PC-9 (cell line): ENCODE measurements at regions not wholly inside any gene's neighbourhood (a gene's known extent, or its start where the extent isn't known, plus 50 kb on each side); places are given as distances from the start of the nearest gene placed in this dataset.

Experiments used
- BruUV-seq: library from RNA; stranded (reverse); fragments of 400-500 nt; replicated peaks from 2 replicates; lab custom pipeline; 2021; lab: Mats Ljungman, UMichigan
- CTCF ChIA-PET: fragments of 300-600 bp; sonication (Branson Sonifier 250); formaldehyde crosslinking; loops from one replicate; lab custom pipeline; 2022; ENCODE audit warnings: antibody characterized with exemption; lab: Charles Lee
- POLR2A ChIA-PET: fragments of 300-600 bp; sonication (Branson Sonifier 250); formaldehyde crosslinking; loops from one replicate; lab custom pipeline; 2022; ENCODE audit warnings: antibody characterized with exemption; ENCODE audit not compliant: unreplicated experiment; lab: Charles Lee
- DNase-seq, 2 experiments: peaks; one replicate each; pipeline versions ENCODE4 v3.0.0 to v3.0.0-alpha.2; 2015 to 2022; ENCODE audit warnings: mixed read lengths in 1 of 2
- H2AFZ ChIP-seq: fragments of 200-600 bp; sonication (generic); 2 replicates; pipeline ENCODE4 v1.8.1; 2017; ENCODE audit warnings: antibody characterized with exemption
- H3F3A ChIP-seq: fragments of 200-600 bp; sonication (generic); 2 replicates; pipeline ENCODE4 v1.8.1; 2017; ENCODE audit warnings: antibody characterized with exemption, mild to moderate bottlenecking, low read depth; ENCODE audit not compliant: insufficient read depth
- H3K27ac ChIP-seq: fragments of 200-600 bp; sonication (generic); 2 replicates; pipeline ENCODE4 v1.6.1; 2016; ENCODE audit warnings: mixed run types
- H3K27me3 ChIP-seq: fragments of 200-600 bp; sonication (generic); 2 replicates; pipeline ENCODE4 v1.6.1; 2016; ENCODE audit warnings: low read depth, mixed run types; ENCODE audit not compliant: insufficient read depth
- H3K36me3 ChIP-seq: fragments of 200-600 bp; sonication (generic); 2 replicates; pipeline ENCODE4 v1.6.1; 2016; ENCODE audit warnings: low read depth, mixed run types
- H3K4me1 ChIP-seq: fragments of 200-600 bp; sonication (generic); replicated peaks from 2 replicates; pipeline ENCODE4 v1.6.1; 2016; ENCODE audit warnings: mixed run types; ENCODE audit not compliant: insufficient read depth
- H3K4me2 ChIP-seq: fragments of 200-600 bp; sonication (generic); 2 replicates; pipeline ENCODE4 v1.6.1; 2017; ENCODE audit warnings: mixed run types
- H3K4me3 ChIP-seq: fragments of 200-600 bp; sonication (generic); 2 replicates; pipeline ENCODE4 v1.6.1; 2016; ENCODE audit warnings: mixed run types
- H3K79me2 ChIP-seq: fragments of 200-600 bp; sonication (generic); 2 replicates; pipeline ENCODE4 v1.6.1; 2017; ENCODE audit warnings: low read depth, mixed run types
- H3K9me2 ChIP-seq: fragments of 200-600 bp; sonication (generic); 2 replicates; pipeline ENCODE4 v1.8.1; 2017; ENCODE audit warnings: mild to moderate bottlenecking; ENCODE audit not compliant: insufficient read depth
- H3K9me3 ChIP-seq: fragments of 200-600 bp; sonication (generic); 2 replicates; pipeline ENCODE4 v1.8.1; 2016; ENCODE audit warnings: low read depth; ENCODE audit not compliant: insufficient read depth
- H4K20me1 ChIP-seq: fragments of 200-600 bp; sonication (generic); 2 replicates; pipeline ENCODE4 v1.8.1; 2017; ENCODE audit not compliant: insufficient read depth
- CTCF ChIP-seq: fragments of 200-600 bp; sonication (generic); conservative IDR thresholded peaks from 2 replicates; pipeline ENCODE4 v1.6.1; 2017; ENCODE audit warnings: mixed run types, antibody characterized with exemption, mild to moderate bottlenecking, moderate library complexity
- EZH2 ChIP-seq: fragments of 200-600 bp; sonication (generic); IDR thresholded peaks from 2 replicates; pipeline ENCODE4 v1.8.0; 2017; ENCODE audit warnings: antibody characterized with exemption, low read depth
- intact Hi-C: fragments of 100-400 bp; cut with micrococcal nuclease; formaldehyde crosslinking; loops from one replicate; pipeline ENCODE4 v1.10.0; 2022; ENCODE audit not compliant: unreplicated experiment

GRCh38 chr4:126318376-126318775 is 1003.6 kb downstream of the FAT4 start:
- Histone ChIP-seq H3K9me3 (no peaks in the 10 kb centered on the region), H3K27ac (no peak overlapping the region), H3K36me3 (no peaks in the 10 kb centered on the region), H3K27me3 (no peaks in the 10 kb centered on the region), H3K4me1 (no peaks in the 10 kb centered on the region), H3K4me2 (no peak overlapping the region), H3F3A (no peaks in the 10 kb centered on the region), H3K9me2 (0 out of 2 replicates have a peak, but pooled peaks cover 5% of the 10 kb centered on the region), H3K4me3 (no peak overlapping the region), H4K20me1 (no peaks in the 10 kb centered on the region), H3K79me2 (no peaks in the 10 kb centered on the region), H2AFZ (no peak overlapping the region)
- intact Hi-C loops = no loop called here
- DNase-seq = no peak
- ChIA-PET POLR2A (no interaction called here), CTCF (no interaction called here)
- no TSS peak for BruUV-seq
- TF ChIP-seq EZH2 = no peak
- no peak for TF ChIP-seq CTCF

DNA sequence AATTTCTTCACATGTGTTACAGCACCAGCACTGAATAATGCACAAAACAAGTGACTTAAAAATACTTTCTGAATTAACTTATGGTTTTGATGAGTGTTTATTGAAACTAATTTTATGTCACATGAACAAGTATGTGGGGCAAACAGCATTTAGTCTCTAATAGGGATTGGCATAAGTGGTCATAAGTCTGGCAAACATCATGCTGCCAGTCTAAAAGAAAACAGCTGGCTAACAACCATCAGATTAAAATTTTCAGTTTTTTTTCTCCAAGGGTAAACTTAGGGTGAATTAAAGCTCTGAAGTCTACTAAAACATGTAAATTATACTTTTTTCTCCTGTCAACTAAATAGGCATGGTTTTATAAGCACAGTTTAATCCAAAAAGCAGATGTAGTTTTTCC is 1014.2 kb downstream of the FAT4 start:
- Histone ChIP-seq H3K9me3 (no peaks in the 10 kb centered on the region), H3K27ac (no peak overlapping the region), H3K27me3 (no peaks in the 10 kb centered on the region), H3K4me3 (no peak overlapping the region), H3K36me3 (no peaks in the 10 kb centered on the region), H3F3A (no peaks in the 10 kb centered on the region), H4K20me1 (no peaks in the 10 kb centered on the region), H3K79me2 (no peaks in the 10 kb centered on the region), H3K4me2 (no peak overlapping the region), H3K4me1 (no peaks in the 10 kb centered on the region), H3K9me2 (no peaks in the 10 kb centered on the region; the same call in 1 of the 2 replicates), H2AFZ (no peak overlapping the region)
- intact Hi-C loops = no loop called here
- no peak for TF ChIP-seq EZH2
- TF ChIP-seq CTCF = no peak
- POLR2A ChIA-PET = no interaction called here
- CTCF ChIA-PET = no interaction called here
- no peak for DNase-seq
- BruUV-seq = no TSS peak

GRCh38 chr4:126338548-126338947 is 1023.8 kb downstream of the FAT4 start:
- CTCF ChIA-PET = no interaction called here

More at GRCh38 chr4:126338548-126338947, 1023.8 kb downstream of the FAT4 start:
- intact Hi-C loops = no loop called here
- BruUV-seq = no TSS peak
- no peaks in the 10 kb centered on the region for H3K36me3 ChIP-seq
- no peak for TF ChIP-seq CTCF
- TF ChIP-seq EZH2 = no peak
- no peaks in the 10 kb centered on the region for H3F3A ChIP-seq
- no peak overlapping the region for H3K27ac ChIP-seq
- H3K4me2 ChIP-seq = no peak overlapping the region
- H3K79me2 ChIP-seq = no peaks in the 10 kb centered on the region
- no peaks in the 10 kb centered on the region for H3K27me3 ChIP-seq
- H3K4me1 ChIP-seq = no peaks in the 10 kb centered on the region
- no peaks in the 10 kb centered on the region for H4K20me1 ChIP-seq
- POLR2A ChIA-PET = no interaction called here
- no peak for DNase-seq
- H2AFZ ChIP-seq = no peak overlapping the region
- H3K4me3 ChIP-seq = no peak overlapping the region
- no peaks in the 10 kb centered on the region for H3K9me3 ChIP-seq
- no peaks in the 10 kb centered on the region for H3K9me2 ChIP-seq
